Stimulated activated naive CD8-positive, alpha-beta T cell treated with anti-CD3 and anti-CD28 coated beads, Interleukin-15, amount 100 ng/mL, for 72 hours (primary cell): ENCODE measurements at regions not wholly inside any gene's neighbourhood (a gene's known extent, or its start where the extent isn't known, plus 50 kb on each side); places are given as distances from the start of the nearest gene placed in this dataset.
"Not testable (repeated sequence)": the region's sequence is repeated elsewhere in the genome, so short reads cannot be mapped to it uniquely, and the experiment has no call there.

ENCODE experiments used
- ATAC-seq: fragments of 150-1000 bp; cut with Tn5 transposase; 2 replicates; pipeline ENCODE4 v1.10.0; 2021; ENCODE audit warnings: mild to moderate bottlenecking, moderate library complexity
- DNase-seq, 2 donors: peaks; one replicate each; pipeline ENCODE4 v3.0.0; 2021 to 2022
- H3K27ac Mint-ChIP-seq, 2 donors: one replicate each; pipeline ENCODE4 v1.8.0; 2022; ENCODE audit warnings: mild to moderate bottlenecking in 2 of 2, mixed read lengths in 2 of 2, moderate library complexity in 2 of 2
- H3K27me3 Mint-ChIP-seq: one replicate; pipeline ENCODE4 v1.8.0; 2022; ENCODE audit warnings: mixed read lengths
- H3K4me1 Mint-ChIP-seq: one replicate; pipeline ENCODE4 v1.8.0; 2022; ENCODE audit warnings: mild to moderate bottlenecking, mixed read lengths
- H3K4me3 Mint-ChIP-seq, 2 donors: one replicate each; pipeline ENCODE4 v1.8.0; 2022; ENCODE audit warnings: mild to moderate bottlenecking in 2 of 2, mixed read lengths in 2 of 2, moderate library complexity in 1 of 2
- H3K9me3 Mint-ChIP-seq, 2 donors: one replicate each; pipeline ENCODE4 v1.8.0; 2022; ENCODE audit warnings: mixed read lengths in 2 of 2

GRCh38 chr1:229130028-229130668 is 140.8 kb upstream of the RAB4A start:
- peak in 1 of 2 donors; percentile 18 for DNase-seq
- ATAC-seq = peak; percentile 31
- peaks cover 66% of the 10 kb centered on the region for H3K4me1 Mint-ChIP-seq
- peaks cover 11 to 23% of the 10 kb centered on the region in 2 donors for H3K9me3 Mint-ChIP-seq
- H3K27me3 Mint-ChIP-seq = no peaks in the 10 kb centered on the region
- peak overlapping the region in 1 of 2 donors; percentile 44 for H3K27ac Mint-ChIP-seq
- peak overlapping the region; percentile 14 to 31 for H3K4me3 Mint-ChIP-seq

GRCh38 chr1:229131243-229132105 is 139.4 kb upstream of the RAB4A start:
- Mint-ChIP-seq H3K4me1 (peaks cover 65% of the 10 kb centered on the region), H3K27me3 (no peaks in the 10 kb centered on the region), H3K9me3 (peaks cover 19 to 26% of the 10 kb centered on the region in 2 donors), H3K4me3 (no peak overlapping the region), H3K27ac (no peak overlapping the region)
- ATAC-seq (no peak), DNase-seq (no peak)

- Mint-ChIP-seq H3K27ac (no peak overlapping the region), H3K9me3 (peaks cover 19 to 26% of the 10 kb centered on the region in 2 donors), H3K4me3 (no peak overlapping the region), H3K4me1 (peaks cover 65% of the 10 kb centered on the region), H3K27me3 (no peaks in the 10 kb centered on the region)
- ATAC-seq = no peak
- no peak for DNase-seq
Measured at GRCh38 chr1:229132106-229132443, 138.8 kb upstream of the RAB4A start.

GRCh38 chr1:229132706-229133105 is 138.2 kb upstream of the RAB4A start:
- DNase-seq (no peak), ATAC-seq (no peak)
- H3K27ac Mint-ChIP-seq = no peak overlapping the region
- H3K4me1 Mint-ChIP-seq = peaks cover 65% of the 10 kb centered on the region
- no peak overlapping the region for H3K4me3 Mint-ChIP-seq
- peaks cover 19 to 26% of the 10 kb centered on the region in 2 donors for H3K9me3 Mint-ChIP-seq
- H3K27me3 Mint-ChIP-seq = no peaks in the 10 kb centered on the region

- Mint-ChIP-seq H3K4me1 (peaks cover 60% of the 10 kb centered on the region), H3K27me3 (no peaks in the 10 kb centered on the region), H3K9me3 (peaks cover 19 to 26% of the 10 kb centered on the region in 2 donors)
Measured at GRCh38 chr1:229133151-229133550, 137.8 kb upstream of the RAB4A start.

GRCh38 chr1:229133811-229134210 is 137.1 kb upstream of the RAB4A start:
- peak overlapping the region in 1 of 2 donors; percentile 9 for H3K27ac Mint-ChIP-seq
- DNase-seq (no peak), ATAC-seq (peak; percentile 27)
- peaks cover 55% of the 10 kb centered on the region for H3K4me1 Mint-ChIP-seq
- H3K4me3 Mint-ChIP-seq = no peak overlapping the region
- peaks cover 19 to 26% of the 10 kb centered on the region in 2 donors for H3K9me3 Mint-ChIP-seq
- no peaks in the 10 kb centered on the region for H3K27me3 Mint-ChIP-seq

More at GRCh38 chr1:229133151-229133550, 137.8 kb upstream of the RAB4A start:
- ATAC-seq (no peak), DNase-seq (no peak)
- Mint-ChIP-seq H3K4me3 (no peak overlapping the region), H3K27ac (no peak overlapping the region)

- peaks cover 19 to 26% of the 10 kb centered on the region in 2 donors for H3K9me3 Mint-ChIP-seq
- ATAC-seq, DNase-seq, H3K27ac Mint-ChIP-seq, H3K27me3 Mint-ChIP-seq, H3K4me3 Mint-ChIP-seq: not testable (repeated sequence)
- peaks cover 48% of the 10 kb centered on the region for H3K4me1 Mint-ChIP-seq
Measured at GRCh38 chr1:229134381-229135217, 136.3 kb upstream of the RAB4A start.

- H3K4me1 Mint-ChIP-seq = peaks cover 36% of the 10 kb centered on the region
- no peak for ATAC-seq
- peaks cover 19 to 26% of the 10 kb centered on the region in 2 donors for H3K9me3 Mint-ChIP-seq
- H3K27me3 Mint-ChIP-seq = no peaks in the 10 kb centered on the region
- no peak overlapping the region for H3K4me3 Mint-ChIP-seq
- peak overlapping the region in 1 of 2 donors; percentile 75 for H3K27ac Mint-ChIP-seq
- DNase-seq = no peak
Measured at GRCh38 chr1:229135773-229136172, 135.1 kb upstream of the RAB4A start.

GRCh38 chr1:229136822-229137221 is 134.1 kb upstream of the RAB4A start:
- H3K4me1 Mint-ChIP-seq = peaks cover 28% of the 10 kb centered on the region
- ATAC-seq (peak; percentile 41), DNase-seq (no peak)
- H3K4me3 Mint-ChIP-seq = no peak overlapping the region
- no peak overlapping the region for H3K27ac Mint-ChIP-seq
- H3K9me3 Mint-ChIP-seq = peaks cover 19 to 26% of the 10 kb centered on the region in 2 donors
- H3K27me3 Mint-ChIP-seq = no peaks in the 10 kb centered on the region

- no peaks in the 10 kb centered on the region for H3K27me3 Mint-ChIP-seq
- peaks cover 19 to 26% of the 10 kb centered on the region in 2 donors for H3K9me3 Mint-ChIP-seq
- no peak overlapping the region for H3K4me3 Mint-ChIP-seq
- H3K27ac Mint-ChIP-seq = no peak overlapping the region
- ATAC-seq = no peak
- H3K4me1 Mint-ChIP-seq = peaks cover 28% of the 10 kb centered on the region
- no peak for DNase-seq
Measured at GRCh38 chr1:229137271-229137670, 133.6 kb upstream of the RAB4A start.

- Mint-ChIP-seq H3K27ac (no peak overlapping the region), H3K4me1 (peaks cover 25% of the 10 kb centered on the region), H3K9me3 (peaks cover 19 to 23% of the 10 kb centered on the region in 2 donors), H3K27me3 (no peaks in the 10 kb centered on the region), H3K4me3 (no peak overlapping the region)
- ATAC-seq (no peak), DNase-seq (no peak)
Measured at GRCh38 chr1:229138058-229138457, 132.9 kb upstream of the RAB4A start.

- H3K27ac Mint-ChIP-seq = no peak overlapping the region
- DNase-seq (peak in 1 of 2 donors; percentile 27), ATAC-seq (peak; percentile 85)
- peaks cover 12% of the 10 kb centered on the region for H3K4me1 Mint-ChIP-seq
- H3K4me3 Mint-ChIP-seq = peak overlapping the region; percentile 40 to 41
- H3K27me3 Mint-ChIP-seq = no peaks in the 10 kb centered on the region
- peaks cover 9 to 11% of the 10 kb centered on the region in 2 donors for H3K9me3 Mint-ChIP-seq
Measured at GRCh38 chr1:229139331-229140118, 131.4 kb upstream of the RAB4A start.

GRCh38 chr1:229140119-229140396 is 130.9 kb upstream of the RAB4A start:
- DNase-seq (no peak), ATAC-seq (no peak)
- no peaks in the 10 kb centered on the region for H3K27me3 Mint-ChIP-seq
- H3K4me1 Mint-ChIP-seq = peaks cover 12% of the 10 kb centered on the region
- H3K4me3 Mint-ChIP-seq = no peak overlapping the region
- H3K27ac Mint-ChIP-seq = no peak overlapping the region
- H3K9me3 Mint-ChIP-seq = peaks cover 4 to 9% of the 10 kb centered on the region in 2 donors

GRCh38 chr1:229141271-229141670 is 129.6 kb upstream of the RAB4A start:
- Mint-ChIP-seq H3K9me3 (no peaks in the 10 kb centered on the region), H3K27me3 (peaks cover 9% of the 10 kb centered on the region), H3K4me1 (peaks cover 12% of the 10 kb centered on the region), H3K4me3 (no peak overlapping the region), H3K27ac (no peak overlapping the region)
- DNase-seq (no peak), ATAC-seq (no peak)
